T-helper 2 cell treated with Interferon-gamma antibody and Interleukin-4, amounts not matched to agents 5 μg/mL and 100 μg/mL, for 36 hours (primary cell): ENCODE measurements at regions not wholly inside any gene's neighbourhood (a gene's known extent, or its start where the extent isn't known, plus 50 kb on each side); places are given as distances from the start of the nearest gene placed in this dataset.

Experiments
- DNase-seq: peaks from one replicate; pipeline ENCODE4 v3.0.0; 2021; ENCODE audit warnings: low spot score
- H3K27ac Mint-ChIP-seq: one replicate; pipeline ENCODE4 v1.8.0; 2021; ENCODE audit warnings: mild to moderate bottlenecking, mixed read lengths
- H3K27me3 Mint-ChIP-seq: one replicate; pipeline ENCODE4 v1.8.0; 2021; ENCODE audit warnings: low read depth, mixed read lengths
- H3K36me3 Mint-ChIP-seq: one replicate; pipeline ENCODE4 v1.8.0; 2021; ENCODE audit warnings: low read depth, mixed read lengths
- H3K4me1 Mint-ChIP-seq: one replicate; pipeline ENCODE4 v1.8.0; 2021; ENCODE audit warnings: low read depth, mixed read lengths
- H3K4me3 Mint-ChIP-seq: one replicate; pipeline ENCODE4 v1.8.0; 2022; ENCODE audit warnings: mild to moderate bottlenecking, moderate library complexity, mixed read lengths
- H3K9me3 Mint-ChIP-seq: one replicate; pipeline ENCODE4 v1.8.0; 2021; ENCODE audit warnings: mixed read lengths

DNA sequence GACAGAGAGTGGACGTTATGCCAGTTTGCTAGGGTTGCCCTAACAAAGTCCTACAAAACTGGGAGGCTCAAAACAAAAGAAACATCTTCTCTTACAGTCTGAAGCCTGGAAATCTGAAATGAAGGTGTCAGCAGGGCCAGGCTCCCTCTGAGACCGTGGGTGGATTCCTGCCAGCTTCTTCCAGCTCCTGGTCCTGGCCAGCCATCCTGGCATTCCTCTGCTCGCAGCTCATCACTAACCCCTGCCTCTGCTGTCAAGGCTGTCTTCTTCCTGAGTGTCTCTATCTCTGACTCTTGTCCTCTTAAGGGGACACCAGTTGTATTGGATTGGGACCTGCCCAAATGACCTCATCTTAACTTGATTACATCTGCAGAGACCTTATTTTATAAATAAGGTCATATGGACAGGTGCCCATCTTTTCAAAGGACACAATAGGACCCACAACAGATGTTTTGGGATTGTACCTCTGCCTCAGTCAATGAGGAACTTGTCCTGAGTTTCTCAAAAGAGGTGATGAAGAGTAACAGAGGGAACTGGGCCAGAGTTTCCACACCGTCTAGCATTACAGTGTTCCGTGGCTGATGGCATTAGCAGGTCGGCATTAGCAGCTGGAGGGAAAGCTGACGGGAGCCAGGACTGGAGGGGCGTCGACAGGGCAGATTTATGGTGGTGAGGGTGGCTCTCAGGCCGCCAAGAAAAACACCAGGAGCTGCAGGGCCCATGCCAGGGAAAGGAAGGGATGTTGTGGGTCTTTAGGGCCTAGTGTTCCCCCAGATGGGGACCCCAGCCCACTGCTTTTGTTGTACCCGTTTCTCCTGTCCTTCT is 157.3 kb downstream of the TBXT start:
- no peak overlapping the region for H3K4me3 Mint-ChIP-seq
- no peak overlapping the region for H3K27ac Mint-ChIP-seq
- H3K27me3 Mint-ChIP-seq: peaks cover 42% of the 10 kb centered on the region
- H3K4me1 Mint-ChIP-seq: no peaks in the 10 kb centered on the region
- no peaks in the 10 kb centered on the region for H3K9me3 Mint-ChIP-seq
- DNase-seq: no peak
- no peaks in the 10 kb centered on the region for H3K36me3 Mint-ChIP-seq

GRCh38 chr6:166009385-166010031 is 158.1 kb downstream of the TBXT start:
- H3K9me3 Mint-ChIP-seq: no peaks in the 10 kb centered on the region
- no peak overlapping the region for H3K4me3 Mint-ChIP-seq
- no peak for DNase-seq
- peaks cover 51% of the 10 kb centered on the region for H3K27me3 Mint-ChIP-seq
- no peaks in the 10 kb centered on the region for H3K36me3 Mint-ChIP-seq
- H3K4me1 Mint-ChIP-seq: no peaks in the 10 kb centered on the region
- H3K27ac Mint-ChIP-seq: no peak overlapping the region

DNA sequence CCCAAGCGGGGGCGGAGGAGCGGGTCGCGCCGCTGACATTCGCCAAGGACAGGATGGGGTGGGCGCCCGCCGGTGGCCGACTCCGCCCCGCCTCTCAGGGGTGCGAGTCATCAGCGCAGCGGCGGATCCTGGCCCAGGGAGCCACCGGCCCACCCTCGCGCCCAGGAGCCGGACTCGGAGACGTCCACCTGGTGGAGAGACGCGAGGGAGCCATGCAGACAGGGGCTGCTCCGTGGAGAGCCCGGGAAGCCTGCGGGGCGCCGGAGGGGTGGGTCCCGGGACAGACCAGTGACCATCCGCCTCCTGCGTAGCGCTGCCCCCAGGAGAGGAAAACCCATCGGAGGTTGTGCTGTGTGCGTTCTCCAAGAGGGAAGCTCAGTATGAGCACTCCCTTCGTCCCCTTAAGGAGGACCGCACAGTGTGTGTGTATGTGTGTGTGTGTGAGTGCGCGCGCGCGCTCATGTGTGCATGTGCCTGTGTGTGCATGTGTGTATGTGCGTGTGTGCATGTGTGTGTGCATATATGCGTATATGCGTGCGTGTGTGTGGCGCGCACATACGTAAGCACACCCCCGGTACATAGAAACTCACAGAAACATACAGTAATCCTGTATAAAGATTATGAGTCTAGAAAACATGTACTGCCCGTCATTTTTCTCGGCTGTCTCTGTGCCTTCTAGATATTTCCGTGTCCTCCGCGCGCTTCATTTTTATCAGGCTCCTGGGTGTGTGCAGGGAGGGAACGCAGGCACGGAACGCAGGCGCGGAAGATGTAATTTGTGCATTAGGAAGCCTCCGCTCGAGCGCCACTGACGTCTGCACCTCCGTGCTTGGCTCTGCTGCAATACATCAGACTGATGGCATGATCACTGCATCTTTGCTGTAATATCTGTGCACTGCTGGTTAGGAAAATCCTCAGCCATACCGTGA is 158.9 kb downstream of the TBXT start:
- Mint-ChIP-seq H3K27ac (no peak overlapping the region), H3K27me3 (peaks cover 53% of the 10 kb centered on the region), H3K36me3 (no peaks in the 10 kb centered on the region), H3K9me3 (no peaks in the 10 kb centered on the region), H3K4me1 (no peaks in the 10 kb centered on the region), H3K4me3 (no peak overlapping the region)
- DNase-seq: no peak

DNA sequence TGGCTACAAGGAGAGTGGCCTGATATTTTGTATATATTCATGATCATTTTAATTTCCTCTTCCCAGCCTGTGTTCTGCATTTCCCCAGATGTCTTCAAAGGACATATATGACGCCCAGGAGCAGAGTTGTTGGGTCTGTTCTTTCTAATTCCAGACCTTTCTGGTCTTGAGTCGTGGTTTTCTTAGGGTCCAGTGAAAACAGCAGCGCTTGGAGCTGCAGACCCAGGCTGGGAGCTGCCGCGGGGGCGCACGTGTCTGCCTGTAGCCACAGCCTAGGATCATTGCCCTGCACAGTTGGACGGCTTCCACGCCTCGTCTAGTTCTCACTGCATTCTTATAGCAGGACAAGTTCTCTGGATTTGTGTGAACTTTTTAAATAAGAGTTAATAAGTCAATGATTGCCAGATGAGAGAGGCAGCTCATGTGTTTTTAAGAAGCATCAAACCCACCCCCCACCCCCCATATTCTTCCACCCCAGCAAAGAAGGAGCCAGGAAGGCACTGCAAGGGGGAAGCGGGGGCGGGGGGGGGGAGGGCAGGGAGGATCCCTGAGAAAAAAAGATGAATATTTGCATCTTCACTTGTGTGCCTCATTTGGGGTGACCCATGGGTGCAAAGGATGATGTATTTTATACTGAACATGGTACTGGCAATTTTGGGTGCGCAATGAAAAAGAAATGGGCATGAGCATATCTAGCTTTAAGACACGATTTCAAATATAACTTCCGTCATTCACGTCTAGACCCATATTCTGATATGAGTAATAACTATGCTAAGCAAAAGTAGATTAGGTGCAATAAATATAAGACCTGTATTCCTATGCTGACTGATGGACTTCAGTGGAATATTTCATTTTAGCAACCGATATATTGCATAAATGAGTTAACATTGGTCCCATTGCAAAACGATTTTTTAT is 160.0 kb downstream of the TBXT start:
- Mint-ChIP-seq H3K4me1 (no peaks in the 10 kb centered on the region), H3K9me3 (no peaks in the 10 kb centered on the region), H3K27ac (no peak overlapping the region), H3K27me3 (peaks cover 56% of the 10 kb centered on the region), H3K4me3 (no peak overlapping the region), H3K36me3 (no peaks in the 10 kb centered on the region)
- DNase-seq: no peak

GRCh38 chr6:166006900-166007301 is 160.8 kb downstream of the TBXT start:
- no peak overlapping the region for H3K4me3 Mint-ChIP-seq
- no peak for DNase-seq
- H3K27me3 Mint-ChIP-seq: peaks cover 56% of the 10 kb centered on the region
- no peaks in the 10 kb centered on the region for H3K36me3 Mint-ChIP-seq
- no peaks in the 10 kb centered on the region for H3K4me1 Mint-ChIP-seq
- H3K27ac Mint-ChIP-seq: no peak overlapping the region
- no peaks in the 10 kb centered on the region for H3K9me3 Mint-ChIP-seq

- Mint-ChIP-seq H3K4me3 (no peak overlapping the region), H3K9me3 (no peaks in the 10 kb centered on the region), H3K36me3 (no peaks in the 10 kb centered on the region), H3K27me3 (peaks cover 56% of the 10 kb centered on the region), H3K27ac (no peak overlapping the region), H3K4me1 (no peaks in the 10 kb centered on the region)
- no peak for DNase-seq
Measured at GRCh38 chr6:166005944-166006899, 161.4 kb downstream of the TBXT start.

GRCh38 chr6:166005401-166005943 is 162.2 kb downstream of the TBXT start:
- Mint-ChIP-seq H3K4me1 (no peaks in the 10 kb centered on the region), H3K27me3 (peaks cover 55% of the 10 kb centered on the region), H3K4me3 (no peak overlapping the region), H3K27ac (no peak overlapping the region), H3K36me3 (no peaks in the 10 kb centered on the region), H3K9me3 (no peaks in the 10 kb centered on the region)
- no peak for DNase-seq

DNA sequence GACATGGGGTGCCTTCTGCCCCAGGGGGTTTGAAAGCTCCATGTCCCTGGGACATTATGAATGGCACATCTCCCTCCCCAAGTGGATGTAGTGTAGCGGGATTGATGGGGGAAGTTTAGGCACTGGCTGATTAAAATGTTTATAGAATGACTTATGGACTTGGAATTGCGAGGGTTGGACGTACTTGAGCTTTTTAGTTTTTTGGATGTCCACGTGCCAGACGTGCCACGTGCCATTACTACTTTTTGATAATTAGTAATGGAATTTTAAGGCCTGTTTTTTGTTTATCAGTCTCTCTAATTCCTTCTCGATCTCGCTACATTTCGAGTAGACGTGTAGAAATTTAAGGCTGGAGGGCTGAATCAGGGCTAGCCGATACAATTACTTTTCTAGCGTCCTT is 162.8 kb downstream of the TBXT start:
- no peaks in the 10 kb centered on the region for H3K4me1 Mint-ChIP-seq
- H3K27ac Mint-ChIP-seq: no peak overlapping the region
- no peaks in the 10 kb centered on the region for H3K9me3 Mint-ChIP-seq
- H3K4me3 Mint-ChIP-seq: no peak overlapping the region
- peaks cover 49% of the 10 kb centered on the region for H3K27me3 Mint-ChIP-seq
- no peaks in the 10 kb centered on the region for H3K36me3 Mint-ChIP-seq
- DNase-seq: no peak

DNA sequence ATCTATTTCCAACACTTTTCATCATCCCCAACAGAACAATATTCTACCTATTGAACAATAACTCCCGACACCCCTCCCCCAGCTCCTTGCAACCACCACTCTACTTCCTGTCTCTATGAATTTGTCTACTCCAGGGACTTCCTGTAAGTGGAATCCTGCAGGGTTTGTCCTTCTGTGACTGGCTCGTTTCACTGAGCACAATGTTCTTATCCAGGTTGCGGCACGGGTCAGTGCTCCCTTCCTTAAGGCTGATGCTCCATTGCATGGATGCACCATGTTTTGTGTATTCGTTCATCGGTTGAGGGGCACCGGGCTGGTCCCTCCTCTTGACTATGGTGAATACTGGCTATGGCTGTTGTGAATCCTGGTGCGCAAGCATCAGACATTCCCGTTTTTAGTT is 163.2 kb downstream of the TBXT start:
- Mint-ChIP-seq H3K4me3 (no peak overlapping the region), H3K27me3 (peaks cover 45% of the 10 kb centered on the region), H3K4me1 (no peaks in the 10 kb centered on the region), H3K36me3 (no peaks in the 10 kb centered on the region), H3K9me3 (no peaks in the 10 kb centered on the region), H3K27ac (no peak overlapping the region)
- no peak for DNase-seq

DNA sequence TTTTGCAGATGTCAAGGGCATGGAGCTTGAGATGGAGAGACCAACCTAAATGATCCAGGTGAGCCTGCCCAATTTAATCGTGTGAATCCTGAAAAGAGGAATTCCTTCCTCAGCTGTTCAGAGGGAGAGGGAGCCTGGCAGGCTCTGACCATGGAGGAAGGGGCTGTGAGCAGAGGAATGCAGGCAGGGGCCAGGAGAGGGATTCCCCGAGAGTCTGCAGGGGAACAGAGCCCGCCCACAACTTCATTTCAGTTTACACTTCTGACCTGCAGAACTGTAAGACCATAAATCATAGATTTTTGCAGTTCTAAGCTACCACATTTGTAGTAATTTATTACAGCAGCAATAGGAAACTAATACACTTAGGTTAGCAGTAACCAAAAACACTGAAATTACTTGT is 164.1 kb downstream of the TBXT start:
- Mint-ChIP-seq H3K36me3 (no peaks in the 10 kb centered on the region), H3K27me3 (peaks cover 36% of the 10 kb centered on the region), H3K4me3 (no peak overlapping the region), H3K27ac (no peak overlapping the region), H3K4me1 (no peaks in the 10 kb centered on the region), H3K9me3 (no peaks in the 10 kb centered on the region)
- no peak for DNase-seq

GRCh38 chr6:166001359-166001758 is 166.3 kb downstream of the TBXT start:
- no peak overlapping the region for H3K27ac Mint-ChIP-seq
- H3K27me3 Mint-ChIP-seq: peaks cover 18% of the 10 kb centered on the region
- H3K4me1 Mint-ChIP-seq: no peaks in the 10 kb centered on the region
- H3K4me3 Mint-ChIP-seq: no peak overlapping the region
- H3K36me3 Mint-ChIP-seq: no peaks in the 10 kb centered on the region
- no peak for DNase-seq
- H3K9me3 Mint-ChIP-seq: no peaks in the 10 kb centered on the region

DNA sequence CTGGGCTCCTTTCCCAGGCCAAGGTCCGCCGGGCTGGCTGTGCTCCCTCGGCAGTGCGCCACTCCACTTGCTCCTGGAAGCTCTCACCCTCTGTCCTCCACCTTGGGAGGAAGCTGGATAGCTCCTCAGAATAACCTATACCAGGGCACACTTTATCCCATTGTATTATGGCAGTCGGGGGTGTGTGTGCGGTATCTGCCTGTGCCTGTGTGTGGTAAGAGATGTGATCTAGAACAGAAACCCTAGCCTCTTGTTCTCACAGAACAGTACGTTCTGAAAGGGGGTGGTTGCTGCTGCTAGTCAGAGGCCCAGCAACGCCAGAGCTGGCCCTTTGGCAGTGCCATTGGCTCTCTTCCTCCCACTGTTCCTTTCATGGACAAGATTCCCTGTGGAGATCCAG is 168.4 kb downstream of the TBXT start:
- Mint-ChIP-seq H3K4me1 (no peaks in the 10 kb centered on the region), H3K27ac (no peak overlapping the region), H3K4me3 (no peak overlapping the region), H3K27me3 (peaks cover 3% of the 10 kb centered on the region), H3K9me3 (no peaks in the 10 kb centered on the region), H3K36me3 (no peaks in the 10 kb centered on the region)
- no peak for DNase-seq
